ENCODE measurements at regions not wholly inside any gene's neighbourhood (a gene's known extent, or its start where the extent isn't known, plus 50 kb on each side); places are given as distances from the start of the nearest gene placed in this dataset.

- Histone ChIP-seq H3K27ac (ENCODE audit: low read depth in 1 of 2, low read length in 1 of 2) (no peak overlapping the region), H3K4me1 (ENCODE audit: control insufficient read depth in 2 of 2, insufficient read depth in 2 of 2, low read length in 2 of 2) (no peaks in the 10 kb centered on the region), H3K4me3 (ENCODE audit: low read length in 2 of 2) (no peak overlapping the region), H3K9me3 (ENCODE audit: control insufficient read depth in 2 of 2, insufficient read depth in 1 of 2, low read length in 1 of 2) (peaks cover 0 to 4% of the 10 kb centered on the region in 2 donors), H3K27me3 (ENCODE audit: control insufficient read depth in 2 of 2, insufficient read depth in 1 of 2, low read length in 1 of 2) (no peaks in the 10 kb centered on the region), H3K36me3 (ENCODE audit: control insufficient read depth in 2 of 2, insufficient read depth in 2 of 2, low read length in 1 of 2) (no peaks in the 10 kb centered on the region)
- 99% methylated on average over 2 of the region's 2 CpGs for WGBS
- DNase-seq (ENCODE audit: low read depth in 6 of 9, low spot score in 9 of 9), result no peak
Measured at GRCh38 chr13:90420683-90421082, 926.8 kb upstream of the MIR17HG start.

GRCh38 chr13:90427322-90428272 is 919.9 kb upstream of the MIR17HG start:
- no peak for DNase-seq (ENCODE audit: low read depth in 6 of 9, low spot score in 9 of 9)
- Histone ChIP-seq H3K4me1 (ENCODE audit: control insufficient read depth in 2 of 2, insufficient read depth in 2 of 2, low read length in 2 of 2) (no peaks in the 10 kb centered on the region), H3K36me3 (ENCODE audit: control insufficient read depth in 2 of 2, insufficient read depth in 2 of 2, low read length in 1 of 2) (no peaks in the 10 kb centered on the region), H3K27me3 (ENCODE audit: control insufficient read depth in 2 of 2, insufficient read depth in 1 of 2, low read length in 1 of 2) (no peaks in the 10 kb centered on the region), H3K9me3 (ENCODE audit: control insufficient read depth in 2 of 2, insufficient read depth in 1 of 2, low read length in 1 of 2) (peaks cover 0 to 3% of the 10 kb centered on the region in 2 donors), H3K4me3 (ENCODE audit: low read length in 2 of 2) (no peak overlapping the region), H3K27ac (ENCODE audit: low read depth in 1 of 2, low read length in 1 of 2) (no peak overlapping the region)
- 64% methylated on average over 8 of the region's 8 CpGs for WGBS

- Histone ChIP-seq H3K4me3 (ENCODE audit: low read length in 2 of 2) (no peak overlapping the region), H3K9me3 (ENCODE audit: control insufficient read depth in 2 of 2, insufficient read depth in 1 of 2, low read length in 1 of 2) (peaks cover 0 to 3% of the 10 kb centered on the region in 2 donors), H3K27me3 (ENCODE audit: control insufficient read depth in 2 of 2, insufficient read depth in 1 of 2, low read length in 1 of 2) (no peaks in the 10 kb centered on the region), H3K4me1 (ENCODE audit: control insufficient read depth in 2 of 2, insufficient read depth in 2 of 2, low read length in 2 of 2) (no peaks in the 10 kb centered on the region), H3K27ac (ENCODE audit: low read depth in 1 of 2, low read length in 1 of 2) (no peak overlapping the region), H3K36me3 (ENCODE audit: control insufficient read depth in 2 of 2, insufficient read depth in 2 of 2, low read length in 1 of 2) (no peaks in the 10 kb centered on the region)
- no peak for DNase-seq (ENCODE audit: low read depth in 6 of 9, low spot score in 9 of 9)
- 97% methylated on average over 12 of the region's 12 CpGs for WGBS
Measured at GRCh38 chr13:90428522-90429210, 918.8 kb upstream of the MIR17HG start.

DNA sequence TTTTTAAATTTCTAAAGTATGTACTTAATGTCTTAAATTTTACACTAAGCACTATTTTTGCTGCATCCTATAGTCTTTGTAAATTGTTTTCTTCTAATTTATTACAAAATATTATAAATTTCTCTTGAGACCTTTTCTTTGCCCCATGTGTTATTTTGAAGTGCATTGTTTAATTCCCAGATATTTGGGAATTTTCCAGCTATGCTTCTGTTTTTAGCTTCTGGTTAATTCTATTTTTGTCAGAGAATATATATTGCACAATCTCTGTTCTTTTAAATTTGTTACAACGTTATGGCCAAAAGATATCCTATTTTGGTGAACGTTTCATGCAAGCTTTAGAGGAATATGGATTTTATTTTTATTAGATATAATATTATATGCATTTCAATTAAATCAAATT is 917.4 kb upstream of the MIR17HG start:
- no peak overlapping the region for H3K4me3 ChIP-seq (ENCODE audit: low read length in 2 of 2)
- no peaks in the 10 kb centered on the region for H3K4me1 ChIP-seq (ENCODE audit: control insufficient read depth in 2 of 2, insufficient read depth in 2 of 2, low read length in 2 of 2)
- WGBS, result 79% methylated on average over 2 of the region's 2 CpGs
- H3K27ac ChIP-seq (ENCODE audit: low read depth in 1 of 2, low read length in 1 of 2), result no peak overlapping the region
- peaks cover 0 to 3% of the 10 kb centered on the region in 2 donors for H3K9me3 ChIP-seq (ENCODE audit: control insufficient read depth in 2 of 2, insufficient read depth in 1 of 2, low read length in 1 of 2)
- no peak for DNase-seq (ENCODE audit: low read depth in 6 of 9, low spot score in 9 of 9)
- H3K36me3 ChIP-seq (ENCODE audit: control insufficient read depth in 2 of 2, insufficient read depth in 2 of 2, low read length in 1 of 2), result no peaks in the 10 kb centered on the region
- no peaks in the 10 kb centered on the region for H3K27me3 ChIP-seq (ENCODE audit: control insufficient read depth in 2 of 2, insufficient read depth in 1 of 2, low read length in 1 of 2)

- Histone ChIP-seq H3K4me1 (ENCODE audit: control insufficient read depth in 2 of 2, insufficient read depth in 2 of 2, low read length in 2 of 2) (no peaks in the 10 kb centered on the region), H3K4me3 (ENCODE audit: low read length in 2 of 2) (no peak overlapping the region), H3K36me3 (ENCODE audit: control insufficient read depth in 2 of 2, insufficient read depth in 2 of 2, low read length in 1 of 2) (no peaks in the 10 kb centered on the region), H3K27me3 (ENCODE audit: control insufficient read depth in 2 of 2, insufficient read depth in 1 of 2, low read length in 1 of 2) (no peaks in the 10 kb centered on the region), H3K27ac (ENCODE audit: low read depth in 1 of 2, low read length in 1 of 2) (no peak overlapping the region), H3K9me3 (ENCODE audit: control insufficient read depth in 2 of 2, insufficient read depth in 1 of 2, low read length in 1 of 2) (no peaks in the 10 kb centered on the region)
- DNase-seq (ENCODE audit: low read depth in 6 of 9, low spot score in 9 of 9), result no peak
- 96% methylated on average over 4 of the region's 4 CpGs for WGBS
Measured at GRCh38 chr13:90436697-90437096, 910.8 kb upstream of the MIR17HG start.

DNA sequence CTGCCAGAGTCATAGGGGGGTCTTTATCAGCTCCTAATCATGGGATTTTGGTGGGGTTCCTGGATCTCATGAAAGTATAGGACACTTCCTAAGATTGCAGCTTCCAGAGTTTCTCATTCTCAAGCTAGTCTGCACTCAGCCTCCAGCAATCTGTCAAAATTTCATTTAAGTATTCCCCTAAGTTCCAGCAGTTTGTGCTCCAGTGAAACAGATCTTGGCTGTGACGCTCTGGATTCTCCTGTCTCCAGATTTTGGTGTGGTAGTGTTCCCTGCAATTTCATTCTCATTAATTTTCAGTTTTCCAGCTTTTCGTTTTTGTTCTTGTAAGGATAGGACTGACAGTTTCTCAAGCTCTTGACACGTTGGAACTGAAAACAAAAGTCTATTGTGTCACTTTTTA is 908.9 kb upstream of the MIR17HG start:
- no peak for DNase-seq (ENCODE audit: low read depth in 6 of 9, low spot score in 9 of 9)
- WGBS, result 84% methylated on average over 3 of the region's 3 CpGs
- peaks cover 0 to under 1% of the 10 kb centered on the region in 2 donors for H3K9me3 ChIP-seq (ENCODE audit: control insufficient read depth in 2 of 2, insufficient read depth in 1 of 2, low read length in 1 of 2)
- H3K4me3 ChIP-seq (ENCODE audit: low read length in 2 of 2), result no peak overlapping the region
- no peaks in the 10 kb centered on the region for H3K27me3 ChIP-seq (ENCODE audit: control insufficient read depth in 2 of 2, insufficient read depth in 1 of 2, low read length in 1 of 2)
- no peaks in the 10 kb centered on the region for H3K36me3 ChIP-seq (ENCODE audit: control insufficient read depth in 2 of 2, insufficient read depth in 2 of 2, low read length in 1 of 2)
- H3K4me1 ChIP-seq (ENCODE audit: control insufficient read depth in 2 of 2, insufficient read depth in 2 of 2, low read length in 2 of 2), result no peaks in the 10 kb centered on the region
- no peak overlapping the region for H3K27ac ChIP-seq (ENCODE audit: low read depth in 1 of 2, low read length in 1 of 2)

DNA sequence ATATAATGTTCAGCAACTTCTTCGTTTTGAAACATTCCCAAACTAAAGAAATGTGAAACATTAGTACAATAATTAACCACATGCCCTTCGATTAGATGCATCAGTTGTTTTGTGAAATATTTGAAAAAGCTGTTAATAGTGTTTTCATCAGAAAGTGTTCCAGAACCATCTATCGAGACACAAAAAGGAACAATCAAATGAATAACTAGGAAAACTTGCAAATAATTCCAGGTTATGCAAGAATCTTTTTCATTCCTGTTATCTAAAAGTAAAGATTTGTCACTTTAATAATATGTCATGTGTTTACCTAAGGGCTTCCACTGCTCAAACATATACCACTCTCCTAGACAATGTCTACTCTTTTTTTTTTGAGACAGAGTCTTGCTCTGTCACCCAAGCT is 904.2 kb upstream of the MIR17HG start:
- DNase-seq (ENCODE audit: low read depth in 6 of 9, low spot score in 9 of 9), result no peak
- Histone ChIP-seq H3K9me3 (ENCODE audit: control insufficient read depth in 2 of 2, insufficient read depth in 1 of 2, low read length in 1 of 2) (peaks cover 2 to 7% of the 10 kb centered on the region in 2 donors), H3K4me3 (ENCODE audit: low read length in 2 of 2) (no peak overlapping the region), H3K27me3 (ENCODE audit: control insufficient read depth in 2 of 2, insufficient read depth in 1 of 2, low read length in 1 of 2) (no peaks in the 10 kb centered on the region), H3K36me3 (ENCODE audit: control insufficient read depth in 2 of 2, insufficient read depth in 2 of 2, low read length in 1 of 2) (no peaks in the 10 kb centered on the region), H3K4me1 (ENCODE audit: control insufficient read depth in 2 of 2, insufficient read depth in 2 of 2, low read length in 2 of 2) (no peaks in the 10 kb centered on the region), H3K27ac (ENCODE audit: low read depth in 1 of 2, low read length in 1 of 2) (no peak overlapping the region)
- 94% methylated on average over 3 of the region's 3 CpGs for WGBS

GRCh38 chr13:90444232-90444631 is 903.3 kb upstream of the MIR17HG start:
- Histone ChIP-seq H3K27me3 (ENCODE audit: control insufficient read depth in 2 of 2, insufficient read depth in 1 of 2, low read length in 1 of 2) (no peaks in the 10 kb centered on the region), H3K4me3 (ENCODE audit: low read length in 2 of 2) (no peak overlapping the region), H3K27ac (ENCODE audit: low read depth in 1 of 2, low read length in 1 of 2) (no peak overlapping the region), H3K4me1 (ENCODE audit: control insufficient read depth in 2 of 2, insufficient read depth in 2 of 2, low read length in 2 of 2) (no peaks in the 10 kb centered on the region), H3K9me3 (ENCODE audit: control insufficient read depth in 2 of 2, insufficient read depth in 1 of 2, low read length in 1 of 2) (peaks cover 2 to 7% of the 10 kb centered on the region in 2 donors), H3K36me3 (ENCODE audit: control insufficient read depth in 2 of 2, insufficient read depth in 2 of 2, low read length in 1 of 2) (no peaks in the 10 kb centered on the region)
- WGBS, result 91% methylated on average over 1 of the region's 1 CpG
- no peak for DNase-seq (ENCODE audit: low read depth in 6 of 9, low spot score in 9 of 9)

GRCh38 chr13:90445179-90445578 is 902.3 kb upstream of the MIR17HG start:
- H3K9me3 ChIP-seq (ENCODE audit: control insufficient read depth in 2 of 2, insufficient read depth in 1 of 2, low read length in 1 of 2), result peaks cover 2 to 7% of the 10 kb centered on the region in 2 donors
- WGBS, result 85% methylated on average over 2 of the region's 2 CpGs
- H3K4me3 ChIP-seq (ENCODE audit: low read length in 2 of 2), result no peak overlapping the region
- no peaks in the 10 kb centered on the region for H3K4me1 ChIP-seq (ENCODE audit: control insufficient read depth in 2 of 2, insufficient read depth in 2 of 2, low read length in 2 of 2)
- H3K27me3 ChIP-seq (ENCODE audit: control insufficient read depth in 2 of 2, insufficient read depth in 1 of 2, low read length in 1 of 2), result no peaks in the 10 kb centered on the region
- no peak overlapping the region for H3K27ac ChIP-seq (ENCODE audit: low read depth in 1 of 2, low read length in 1 of 2)
- no peak for DNase-seq (ENCODE audit: low read depth in 6 of 9, low spot score in 9 of 9)
- H3K36me3 ChIP-seq (ENCODE audit: control insufficient read depth in 2 of 2, insufficient read depth in 2 of 2, low read length in 1 of 2), result no peaks in the 10 kb centered on the region

Measured in thymus (tissue), 11 donors.